Activated CD8-positive, alpha-beta memory T cell treated with anti-CD3 and anti-CD28 coated beads for 36 hours (primary cell): ENCODE measurements at regions not wholly inside any gene's neighbourhood (a gene's known extent, or its start where the extent isn't known, plus 50 kb on each side); places are given as distances from the start of the nearest gene placed in this dataset.
"Not testable (repeated sequence)": the region's sequence is repeated elsewhere in the genome, so short reads cannot be mapped to it uniquely, and the experiment has no call there.

ENCODE experiments used
- CTCF ChIA-PET: fragments of 350-600 bp; sonication (Branson Sonifier 250); formaldehyde crosslinking; loops from one replicate; lab custom pipeline; 2021; ENCODE audit warnings: antibody characterized with exemption; lab: Charles Lee
- POLR2A ChIA-PET: fragments of 350-600 bp; sonication (Branson Sonifier 250); formaldehyde crosslinking; loops from one replicate; lab custom pipeline; 2021; ENCODE audit warnings: antibody characterized with exemption; lab: Charles Lee

DNA sequence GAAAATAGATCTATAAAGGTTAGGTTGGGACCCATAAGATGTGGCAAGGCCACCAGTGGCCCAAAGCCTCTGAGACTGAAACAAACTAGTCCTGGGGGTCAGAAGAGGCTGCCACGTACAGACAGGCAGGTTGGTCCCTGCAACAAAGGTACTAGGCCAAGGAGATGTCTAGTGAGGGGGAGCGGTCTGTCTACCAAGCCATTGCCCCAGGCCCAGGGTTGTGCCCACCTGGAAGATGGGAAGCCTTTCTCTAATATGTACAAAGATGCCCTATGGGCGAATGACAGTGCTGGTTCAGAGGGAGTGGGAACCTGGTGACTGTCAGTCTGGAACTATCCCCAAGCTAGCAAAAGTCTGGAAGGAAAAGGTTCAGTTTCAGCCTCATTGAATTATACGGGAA lies 233.2 kb downstream of the RBM19 start:
- ChIA-PET POLR2A (no interaction called here), CTCF (no interaction called here)

DNA sequence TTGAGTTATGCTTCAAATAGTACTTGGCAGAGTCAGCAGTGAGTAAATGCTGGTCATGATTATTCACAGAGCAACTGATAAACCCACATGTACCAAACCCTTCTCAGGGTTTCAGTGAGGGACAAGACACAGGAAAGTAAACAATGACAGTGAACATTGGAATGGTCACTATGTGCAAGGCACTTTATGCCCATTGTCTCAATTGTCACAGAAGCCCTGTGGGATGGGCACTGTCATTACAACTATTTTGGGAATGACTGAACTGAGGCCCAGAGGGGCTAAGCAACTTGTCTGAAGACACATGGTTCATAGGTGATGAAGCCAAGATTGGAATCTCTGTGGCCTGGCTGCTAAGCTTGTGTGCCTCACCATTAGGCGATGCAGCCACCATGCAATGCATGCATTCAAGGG lies 238.5 kb downstream of the RBM19 start:
- CTCF ChIA-PET = no interaction called here
- POLR2A ChIA-PET = no interaction called here

DNA sequence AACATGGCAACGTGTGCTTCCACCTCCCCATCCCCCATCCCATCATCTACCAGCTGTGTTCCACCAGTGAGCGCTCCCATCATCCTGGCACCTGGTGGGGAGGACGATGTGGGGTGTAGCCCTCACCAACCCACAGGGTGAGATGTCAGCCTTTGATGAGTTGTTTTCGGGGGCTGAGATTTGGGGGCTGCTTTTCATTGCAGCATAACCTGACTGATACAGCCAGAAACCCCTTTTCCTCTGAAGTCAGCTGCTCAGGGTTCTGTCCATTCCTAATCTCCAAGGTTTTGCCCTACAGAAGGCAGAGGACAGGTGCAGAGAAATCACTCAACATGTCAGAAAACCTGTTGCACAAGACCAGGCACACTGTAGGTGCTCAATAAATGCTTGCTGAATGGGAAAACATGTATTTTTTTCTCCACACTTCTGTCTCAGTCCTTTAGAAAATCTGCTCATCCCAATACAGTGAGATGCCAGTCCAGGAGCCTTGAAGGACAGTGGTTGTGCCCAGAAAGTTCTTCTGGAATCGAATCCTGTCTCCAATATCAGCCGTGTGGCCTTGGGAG lies 239.8 kb downstream of the RBM19 start:
- ChIA-PET POLR2A (no interaction called here), CTCF (no interaction called here)

DNA sequence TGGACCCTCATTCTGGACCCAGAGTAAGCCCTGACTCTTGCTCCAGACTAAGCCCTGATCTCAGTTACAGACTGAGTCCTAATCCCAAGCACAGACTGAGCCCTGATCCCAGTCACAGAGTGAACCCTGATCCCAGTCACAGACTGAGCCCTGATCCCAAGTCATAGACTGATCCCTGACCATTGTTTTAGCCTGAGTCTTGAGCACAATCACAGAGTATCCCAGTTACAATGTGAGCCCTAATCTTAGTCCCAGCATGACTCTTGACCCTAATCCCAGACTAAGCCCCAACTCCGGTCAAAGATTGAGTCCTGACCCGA lies 240.6 kb downstream of the RBM19 start:
- CTCF ChIA-PET = no interaction called here
- POLR2A ChIA-PET = no interaction called here

DNA sequence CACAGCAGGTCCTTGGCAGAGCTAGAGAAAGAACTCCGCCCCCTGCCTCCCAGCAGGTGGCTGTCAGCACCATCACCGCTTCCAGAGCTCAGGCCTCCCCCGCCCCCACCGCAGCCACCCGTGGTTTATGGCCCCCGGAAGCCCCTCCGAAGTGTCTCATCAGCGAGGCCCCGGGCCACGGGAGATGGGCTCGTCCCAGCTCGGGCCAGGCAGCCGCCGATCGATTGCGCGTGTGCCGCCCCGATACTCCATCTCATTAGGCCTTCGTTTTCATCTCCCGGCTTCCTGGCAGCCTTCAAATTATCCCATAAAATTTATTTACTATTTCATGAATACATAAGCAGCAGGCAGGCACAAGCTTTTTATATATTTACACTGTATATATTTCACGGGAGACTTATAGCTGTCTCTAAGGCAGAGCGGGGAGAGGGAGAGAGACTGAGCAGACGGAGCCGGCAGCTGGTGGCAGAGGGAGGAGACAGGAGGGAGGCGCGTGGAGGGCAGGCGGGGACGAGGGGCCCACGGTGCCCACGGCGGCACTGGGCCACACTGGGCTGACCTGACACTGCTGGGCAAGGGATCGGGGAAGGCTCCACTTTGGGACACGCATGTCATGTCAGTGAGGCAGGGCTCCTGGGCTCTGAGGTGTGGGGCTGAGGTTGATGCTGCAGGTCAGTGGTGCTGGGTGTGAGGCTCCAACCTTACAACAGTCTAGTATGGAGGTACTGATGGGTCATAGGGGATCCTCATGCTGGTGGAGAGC lies 241.2 kb downstream of the RBM19 start:
- ChIA-PET CTCF (no interaction called here), POLR2A (no interaction called here)

DNA sequence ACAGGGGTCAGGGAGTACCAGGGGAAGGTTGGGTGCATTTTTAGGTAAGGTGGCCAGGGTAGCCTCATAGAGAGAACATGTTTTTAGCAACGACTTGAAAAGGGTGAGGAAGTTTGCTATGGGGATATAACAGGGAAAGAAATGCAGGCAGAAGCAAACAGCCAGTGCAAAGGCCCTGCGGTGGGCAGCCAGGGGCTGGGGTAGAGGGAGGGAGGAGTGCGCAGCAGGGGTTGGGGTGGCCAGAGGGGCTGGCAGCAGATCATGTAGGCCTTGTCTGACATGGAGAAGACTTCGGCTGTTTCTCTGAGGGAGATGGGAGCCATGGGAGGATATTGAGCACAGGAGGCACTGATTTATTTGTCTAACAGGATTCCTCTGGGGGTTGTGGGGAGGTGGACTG lies 242.5 kb downstream of the RBM19 start:
- CTCF ChIA-PET = no interaction called here
- POLR2A ChIA-PET = no interaction called here

DNA sequence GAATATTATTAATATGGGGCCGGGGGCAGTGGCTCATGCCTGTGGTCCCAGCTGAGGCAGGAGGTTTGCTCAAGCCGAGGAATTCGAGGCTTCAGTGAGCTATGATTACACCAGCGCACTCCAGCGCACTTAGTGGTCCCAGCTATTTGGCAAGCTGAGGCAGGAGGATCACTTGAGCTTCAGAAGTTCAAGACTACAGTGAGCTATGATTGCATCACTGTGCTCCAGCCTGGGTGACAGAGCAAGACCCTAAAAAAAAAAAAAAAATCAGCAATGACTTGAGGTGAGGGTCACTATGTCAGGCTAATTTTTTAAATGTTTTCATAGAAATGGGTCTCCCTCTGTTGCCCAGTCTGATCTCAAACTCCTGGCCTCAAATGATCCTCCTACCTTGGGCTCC lies 243.4 kb downstream of the RBM19 start:
- CTCF ChIA-PET = no interaction called here
- POLR2A ChIA-PET = interaction anchor here (0.6 kb wide), 1 partner anchor 63 kb away, joined by 3 read pairs; no protein-coding TSS in a partner anchor

DNA sequence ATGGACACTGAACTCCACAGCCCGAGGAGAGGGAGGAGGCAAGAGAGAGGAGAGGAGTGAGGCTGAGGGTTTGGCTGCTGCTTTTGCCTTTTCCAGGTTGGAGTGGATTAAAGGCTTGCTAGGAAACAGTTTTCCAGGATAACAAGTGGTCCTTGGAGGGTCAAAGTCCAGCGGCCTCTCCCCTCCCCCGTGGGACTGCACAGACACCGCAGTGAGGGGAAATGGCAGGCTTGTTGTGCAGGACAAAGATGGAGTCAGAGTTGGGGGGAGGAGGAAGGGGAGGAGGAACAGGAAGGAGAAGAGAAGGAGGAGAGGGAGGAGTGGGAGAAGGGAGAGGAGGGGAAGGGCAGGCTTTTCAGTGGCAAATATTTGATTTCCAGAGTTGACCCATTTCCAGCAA lies 245.5 kb downstream of the RBM19 start:
- POLR2A ChIA-PET = no interaction called here

DNA sequence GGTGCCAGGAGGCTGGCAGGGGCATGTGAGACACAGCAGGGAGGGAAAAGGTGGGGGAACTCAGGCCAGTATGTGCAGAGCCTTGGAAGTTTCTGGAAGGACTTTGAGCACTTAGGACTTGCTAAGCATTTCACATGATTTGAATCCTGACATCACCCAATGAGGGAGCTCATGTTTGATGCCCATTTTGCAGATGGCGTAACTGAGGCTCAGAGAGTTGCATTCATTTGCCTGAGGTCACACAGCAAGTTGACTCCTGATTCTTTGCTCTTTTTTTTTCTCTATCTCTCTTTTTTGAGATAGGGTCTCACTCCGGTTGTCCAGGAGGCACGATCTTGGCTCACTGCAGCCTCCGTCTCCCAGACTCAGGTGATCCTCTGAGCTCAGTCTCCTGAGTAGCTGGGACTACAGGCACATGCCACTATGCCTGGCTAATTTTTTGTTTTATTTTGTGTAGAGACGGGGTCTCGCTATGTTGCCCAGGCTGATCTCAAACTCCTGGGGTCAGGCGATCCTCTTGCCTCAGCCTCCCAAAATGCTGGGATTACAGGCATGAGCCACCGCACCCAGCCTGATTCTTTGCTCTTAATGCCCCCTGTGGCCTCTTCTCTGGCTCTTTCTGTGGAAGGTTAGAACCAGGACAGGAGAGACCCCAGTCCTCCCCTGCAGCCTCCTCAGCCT lies 246.1 kb downstream of the RBM19 start:
- POLR2A ChIA-PET = no interaction called here
- CTCF ChIA-PET = no interaction called here

More for the DNA sequence above, 245.5 kb downstream of the RBM19 start:
- CTCF ChIA-PET = no interaction called here

DNA sequence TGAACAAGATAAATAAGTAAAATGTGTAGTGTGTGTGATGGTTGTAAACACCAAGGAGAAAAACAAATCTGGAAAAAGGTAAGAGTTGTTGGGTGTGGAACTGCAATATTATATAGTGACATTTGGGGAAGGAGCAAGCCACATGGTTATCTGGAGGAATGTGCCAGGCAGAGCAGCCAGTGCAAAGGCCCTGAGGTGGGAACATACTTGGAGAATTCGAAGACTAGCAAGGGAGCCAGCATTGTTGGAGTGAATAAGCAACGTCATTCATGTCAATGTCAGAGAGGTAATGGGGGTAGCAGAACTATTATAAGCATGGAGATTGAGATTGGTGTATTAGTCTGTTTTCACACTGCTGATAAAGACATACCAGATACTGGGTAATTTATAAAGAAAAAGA lies 241.5 kb upstream of the LHX5 start:
- ChIA-PET POLR2A (no interaction called here), CTCF (no interaction called here)

DNA sequence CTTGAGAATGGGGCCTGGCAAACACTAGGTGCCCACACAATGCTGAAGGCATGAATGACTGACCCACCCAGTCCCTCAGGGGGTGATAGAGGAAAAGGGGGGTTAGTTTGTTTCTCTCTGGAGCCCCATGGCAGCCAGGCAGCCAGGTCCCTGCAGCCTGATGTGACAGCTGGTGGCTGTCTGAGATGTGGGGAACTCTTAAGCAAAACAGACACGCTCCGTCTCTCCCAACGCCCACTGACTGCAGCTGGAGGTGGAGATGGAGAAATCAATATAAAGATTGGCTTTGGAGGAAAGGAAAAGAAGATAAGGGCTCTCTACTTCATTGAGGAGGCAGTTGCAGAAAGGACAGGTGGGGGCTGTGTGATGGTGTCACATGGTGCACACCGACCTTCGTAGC lies 240.8 kb upstream of the LHX5 start:
- ChIA-PET CTCF (no interaction called here), POLR2A (no interaction called here)

DNA sequence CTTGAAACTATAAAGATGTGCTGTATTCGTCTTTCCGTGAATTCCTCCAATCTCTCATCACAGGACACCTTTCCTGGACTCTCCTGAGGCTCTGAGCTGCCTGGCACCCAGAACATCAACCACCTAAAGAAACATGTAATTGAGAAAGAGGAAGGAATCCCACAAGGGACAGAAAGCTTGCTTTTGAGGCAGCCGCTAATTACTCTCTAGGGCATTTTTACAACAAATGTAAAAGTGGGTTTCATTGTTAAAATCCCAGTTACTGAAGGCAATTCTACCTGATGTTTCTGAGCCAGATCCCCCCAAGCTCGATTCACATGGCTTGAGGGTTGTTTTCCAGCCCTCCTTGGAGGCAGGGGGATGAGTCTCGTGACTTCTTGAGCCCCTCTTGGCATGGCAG lies 238.5 kb upstream of the LHX5 start:
- CTCF ChIA-PET = no interaction called here
- POLR2A ChIA-PET = no interaction called here

DNA sequence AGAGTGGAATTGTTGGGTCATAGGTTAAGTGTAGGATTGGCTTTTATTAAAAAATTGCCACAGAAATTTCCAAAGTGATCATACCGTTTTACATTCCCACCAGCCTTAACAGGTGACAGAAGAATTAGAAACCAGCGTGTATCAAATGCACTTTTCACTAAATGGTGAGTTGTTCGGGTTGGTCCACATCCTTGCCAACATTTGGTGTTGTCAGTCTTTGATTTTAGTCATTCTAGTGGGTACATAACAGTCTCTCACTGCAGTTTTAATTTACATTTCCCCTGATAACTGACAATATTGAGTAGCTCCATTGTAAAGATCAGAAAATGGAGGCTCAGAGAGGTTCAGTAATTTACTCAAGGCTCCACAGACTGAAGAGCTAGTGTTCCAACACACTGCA lies 237.8 kb upstream of the LHX5 start:
- CTCF ChIA-PET = no interaction called here
- POLR2A ChIA-PET = no interaction called here

DNA sequence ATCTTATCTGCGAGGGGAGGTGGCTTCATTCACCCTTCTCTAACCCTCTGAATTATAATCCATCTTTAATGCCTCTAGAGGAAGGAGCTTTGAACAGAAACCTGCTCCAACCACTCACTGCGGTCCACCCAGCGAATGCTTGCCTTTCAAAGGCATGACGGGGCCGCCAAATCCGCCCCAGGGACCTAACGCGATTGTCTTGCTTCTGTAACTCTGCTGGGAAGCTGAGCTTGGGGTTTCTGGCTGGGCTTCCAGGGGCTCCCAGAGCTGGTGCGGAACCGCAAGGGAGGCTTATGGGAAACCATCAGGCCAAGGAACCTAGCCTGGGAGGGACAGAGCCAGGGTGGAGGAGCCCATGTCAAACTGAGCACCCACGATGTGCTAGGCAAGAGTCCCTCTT lies 231.2 kb upstream of the LHX5 start:
- POLR2A ChIA-PET = no interaction called here
- CTCF ChIA-PET = interaction anchor here (0.6 kb wide), 1 partner anchor 526 kb away, joined by 4 read pairs; no protein-coding TSS in a partner anchor

DNA sequence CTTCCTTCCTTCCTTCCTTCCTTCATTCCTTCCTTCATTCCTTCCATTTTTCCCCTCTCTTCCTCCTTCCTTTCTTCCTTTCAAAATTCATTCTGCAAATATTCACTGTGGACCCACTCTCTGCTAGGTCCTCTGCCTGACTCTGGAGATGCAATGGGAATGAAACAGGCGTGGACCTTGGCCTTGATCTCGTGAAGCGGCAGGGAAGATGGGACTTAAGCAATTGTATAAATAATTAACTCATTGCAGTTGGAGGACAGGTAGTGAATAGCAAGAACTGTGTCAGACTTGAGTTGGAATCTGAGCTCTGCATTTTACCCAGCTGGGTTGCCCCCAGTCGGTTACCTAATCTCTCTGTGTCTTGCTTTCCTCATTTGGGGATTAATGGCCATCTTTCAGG lies 230.6 kb upstream of the LHX5 start:
- CTCF ChIA-PET = interaction anchor here (0.6 kb wide), 1 partner anchor 526 kb away, joined by 4 read pairs; no protein-coding TSS in a partner anchor

DNA sequence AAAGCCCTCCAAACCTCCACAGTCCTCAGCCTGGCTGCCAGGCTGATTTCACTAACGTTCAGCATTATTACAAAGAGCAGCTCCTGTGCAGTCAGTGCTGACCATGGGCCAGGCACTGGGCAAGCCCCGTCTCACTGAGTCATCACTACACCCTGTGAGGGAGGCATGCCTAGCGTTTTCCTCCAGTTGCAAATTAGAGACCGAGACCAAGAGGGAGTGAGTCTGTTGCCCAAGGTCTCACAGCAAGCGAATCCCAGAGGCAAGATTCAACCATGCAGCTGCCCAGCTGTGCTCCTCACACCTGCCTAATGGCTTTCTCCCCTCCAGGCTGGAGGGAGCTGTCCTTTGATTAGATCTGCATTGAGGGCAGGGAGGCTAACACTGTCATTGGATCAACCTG lies 229.3 kb upstream of the LHX5 start:
- POLR2A ChIA-PET = no interaction called here
- CTCF ChIA-PET = no interaction called here

More for the DNA sequence above, 230.6 kb upstream of the LHX5 start:
- POLR2A ChIA-PET = no interaction called here

DNA sequence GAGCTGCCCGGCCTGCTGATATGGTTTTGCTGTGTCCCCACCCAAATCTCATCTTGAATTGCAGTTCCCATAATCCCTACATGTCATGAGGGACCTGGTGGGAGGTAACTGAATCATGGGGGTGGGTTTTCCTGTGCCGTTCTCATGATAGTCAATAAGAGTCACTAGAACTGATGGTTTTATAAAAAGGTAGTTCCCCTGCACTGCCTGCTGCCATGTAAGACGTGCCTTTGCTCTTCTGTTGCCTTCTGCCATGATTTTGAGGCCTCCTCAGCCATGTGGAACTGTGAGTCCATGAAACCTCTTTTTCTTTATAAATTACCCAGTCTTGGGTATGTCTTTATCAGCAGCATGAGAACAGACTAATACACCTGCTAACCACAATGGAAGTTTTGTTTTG lies 228.3 kb upstream of the LHX5 start:
- CTCF ChIA-PET, POLR2A ChIA-PET: not testable (repeated sequence)

DNA sequence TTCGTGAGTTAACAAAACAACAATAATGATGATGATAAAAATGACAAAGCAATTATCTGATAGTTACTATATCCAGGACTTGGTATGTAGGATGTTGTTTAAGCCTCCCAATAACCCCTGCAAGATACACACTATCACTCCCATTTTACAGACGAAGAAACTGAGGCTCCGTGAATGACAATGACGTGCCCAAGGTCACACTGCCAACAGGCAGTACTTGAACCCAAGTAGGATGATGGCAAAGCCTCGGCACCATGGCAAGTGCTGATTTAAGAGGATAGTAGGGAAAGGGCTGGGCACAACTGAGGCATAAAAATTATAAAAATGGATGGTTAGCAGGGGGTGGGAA lies 226.8 kb upstream of the LHX5 start:
- POLR2A ChIA-PET = no interaction called here

DNA sequence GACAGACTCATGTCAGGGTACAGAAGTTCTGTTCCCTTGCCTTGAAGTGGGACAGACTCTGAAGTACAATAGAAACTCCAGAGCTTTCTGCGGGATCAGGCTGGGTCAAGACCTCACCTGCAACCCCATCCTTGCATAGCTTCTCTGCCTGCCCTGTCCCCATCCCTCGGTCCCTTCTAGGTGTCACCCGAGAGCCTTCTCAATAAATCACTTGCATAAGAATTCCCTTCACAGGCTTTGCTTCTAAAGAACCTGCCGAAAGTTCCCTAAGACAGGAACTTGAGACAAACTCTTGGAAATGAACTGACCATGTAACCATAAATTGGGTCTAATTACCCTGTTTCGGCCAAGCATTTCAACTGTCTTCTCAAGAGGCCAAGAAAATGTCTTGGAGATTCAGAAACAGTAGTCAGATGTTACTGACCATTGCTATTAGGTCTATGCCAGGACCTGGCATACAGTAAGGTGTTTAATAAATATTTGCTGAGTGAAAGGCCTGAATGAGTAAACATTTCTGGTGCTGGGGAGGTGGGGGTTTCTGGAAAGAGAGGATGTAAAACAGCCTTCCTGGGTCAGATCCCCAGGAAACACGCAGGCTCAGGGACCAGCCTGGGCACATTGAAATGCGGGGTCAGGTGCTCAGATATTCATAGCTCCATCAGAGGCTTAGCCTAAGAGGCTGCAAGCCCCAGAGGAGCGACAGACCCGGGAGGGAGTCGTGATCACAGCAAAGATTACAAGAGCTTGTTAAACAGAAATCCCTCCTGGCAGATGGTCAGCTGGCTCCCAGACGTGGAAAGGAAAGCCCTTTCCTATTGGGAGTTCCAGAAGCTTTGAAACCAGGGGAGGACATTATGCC lies 226.2 kb upstream of the LHX5 start:
- POLR2A ChIA-PET = no interaction called here
- CTCF ChIA-PET = no interaction called here

More for the DNA sequence above, 226.8 kb upstream of the LHX5 start:
- CTCF ChIA-PET = no interaction called here

DNA sequence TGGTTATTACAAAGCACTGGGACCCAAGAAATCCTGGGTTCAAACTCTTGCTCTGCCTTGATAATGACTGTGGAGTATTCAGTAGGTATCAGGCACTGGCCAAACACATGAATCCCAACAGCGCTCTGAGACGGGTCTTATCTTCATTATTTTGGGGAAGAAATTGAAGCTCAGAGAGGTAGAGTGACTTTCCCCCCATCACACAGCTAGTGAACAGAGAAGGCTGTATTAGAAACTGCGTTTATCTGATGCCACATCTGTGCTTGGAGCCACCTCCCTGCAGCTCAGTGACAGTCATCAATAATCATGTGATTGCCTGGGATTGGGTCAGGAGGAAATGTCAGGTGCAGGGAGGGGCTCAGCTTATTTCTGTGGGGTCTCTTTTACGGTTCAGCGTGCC lies 225.4 kb upstream of the LHX5 start:
- CTCF ChIA-PET = no interaction called here
- POLR2A ChIA-PET = no interaction called here
